HG03460 (cell line): ENCODE measurements at regions not wholly inside any gene's neighbourhood (a gene's known extent, or its start where the extent isn't known, plus 50 kb on each side); places are given as distances from the start of the nearest gene placed in this dataset.

Experiments
- ATAC-seq: cut with Tn5 transposase; IDR thresholded peaks from one replicate; pipeline ENCODE4 v1.9.1; 2021; ENCODE audit not compliant: unreplicated experiment

GRCh38 chr14:101174522-101174838 lies 271.0 kb upstream of the RTL1 start:
- ATAC-seq = no peak

DNA sequence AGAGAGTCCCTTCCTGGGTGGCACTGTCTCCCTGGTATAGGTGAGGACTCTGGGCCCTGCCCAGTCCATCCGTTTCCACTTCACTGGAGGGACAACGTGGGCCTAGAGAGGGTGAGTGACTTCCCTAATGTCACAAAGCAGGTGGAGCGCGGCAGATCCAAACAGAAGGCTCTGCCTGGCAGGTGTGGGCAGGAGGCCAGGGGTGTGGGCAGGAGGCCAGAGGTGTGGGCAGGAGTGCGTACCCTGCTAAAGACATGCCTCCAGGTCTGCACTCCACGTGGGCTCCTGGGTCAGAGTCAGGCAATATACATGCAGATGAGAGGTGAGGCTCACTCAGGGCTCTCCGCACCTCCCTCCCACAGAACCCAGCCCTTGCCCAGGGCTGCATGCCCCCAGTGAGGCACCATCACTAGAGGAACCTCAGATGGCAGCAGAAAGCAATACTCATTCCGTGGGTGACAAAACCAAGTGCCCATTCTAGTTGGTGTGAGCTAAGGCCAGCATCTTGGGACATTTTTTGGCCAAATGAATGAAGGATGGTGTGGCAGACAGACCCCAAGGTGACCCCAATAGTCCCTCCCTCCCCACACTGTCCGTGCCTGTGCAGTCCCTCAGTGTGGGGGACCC lies 271.6 kb upstream of the RTL1 start:
- ATAC-seq = no peak

- ATAC-seq = no peak
Observed at GRCh38 chr14:101175731-101176534, 272.4 kb upstream of the RTL1 start.

GRCh38 chr14:101176535-101177205 lies 273.1 kb upstream of the RTL1 start:
- ATAC-seq = no peak

GRCh38 chr14:101177301-101177971 lies 273.9 kb upstream of the RTL1 start:
- no peak for ATAC-seq

DNA sequence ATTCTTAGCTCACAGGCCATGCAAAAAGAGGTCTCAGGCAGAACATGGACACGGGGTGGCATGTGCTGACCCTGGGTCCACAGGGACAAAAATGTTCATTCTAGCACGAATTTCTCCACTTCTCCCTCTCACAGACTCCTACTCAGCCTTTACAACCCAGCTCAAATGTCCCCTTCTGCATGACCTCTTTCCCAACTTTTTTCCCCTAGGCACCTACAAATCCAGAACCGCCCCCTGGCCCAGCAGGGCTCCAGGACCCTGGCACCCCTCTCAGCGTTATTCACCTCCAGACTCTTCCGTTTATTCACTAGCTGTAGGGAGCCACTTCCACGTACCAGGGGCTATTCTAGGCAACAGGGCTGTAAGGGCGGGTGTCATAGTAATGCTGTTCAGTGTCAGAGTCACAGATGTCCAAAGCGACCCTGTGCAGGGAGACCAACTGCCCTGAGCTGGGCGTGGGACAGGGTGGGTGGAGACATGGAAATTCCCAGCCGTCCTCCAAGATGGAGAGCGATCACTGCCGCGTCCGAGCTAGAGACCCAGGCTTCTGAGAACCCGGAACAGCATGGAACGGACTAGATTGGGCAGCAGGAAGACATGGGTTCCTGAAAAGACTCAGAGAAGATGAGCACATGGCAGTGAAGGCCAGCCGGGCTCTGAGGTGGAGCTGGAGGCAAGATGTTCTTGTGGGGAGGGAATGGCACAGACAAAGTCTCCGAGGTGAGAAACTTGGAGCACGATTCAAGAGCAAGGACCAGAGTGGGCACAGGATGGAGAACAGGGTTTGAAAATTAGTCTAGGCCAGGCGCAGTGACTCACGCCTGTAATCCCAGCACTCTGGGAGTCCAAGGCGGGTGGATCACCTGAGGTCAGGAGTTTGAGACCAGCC lies 274.9 kb upstream of the RTL1 start:
- ATAC-seq = no peak

- no peak for ATAC-seq
Observed at GRCh38 chr14:101179691-101180211, 276.2 kb upstream of the RTL1 start.

DNA sequence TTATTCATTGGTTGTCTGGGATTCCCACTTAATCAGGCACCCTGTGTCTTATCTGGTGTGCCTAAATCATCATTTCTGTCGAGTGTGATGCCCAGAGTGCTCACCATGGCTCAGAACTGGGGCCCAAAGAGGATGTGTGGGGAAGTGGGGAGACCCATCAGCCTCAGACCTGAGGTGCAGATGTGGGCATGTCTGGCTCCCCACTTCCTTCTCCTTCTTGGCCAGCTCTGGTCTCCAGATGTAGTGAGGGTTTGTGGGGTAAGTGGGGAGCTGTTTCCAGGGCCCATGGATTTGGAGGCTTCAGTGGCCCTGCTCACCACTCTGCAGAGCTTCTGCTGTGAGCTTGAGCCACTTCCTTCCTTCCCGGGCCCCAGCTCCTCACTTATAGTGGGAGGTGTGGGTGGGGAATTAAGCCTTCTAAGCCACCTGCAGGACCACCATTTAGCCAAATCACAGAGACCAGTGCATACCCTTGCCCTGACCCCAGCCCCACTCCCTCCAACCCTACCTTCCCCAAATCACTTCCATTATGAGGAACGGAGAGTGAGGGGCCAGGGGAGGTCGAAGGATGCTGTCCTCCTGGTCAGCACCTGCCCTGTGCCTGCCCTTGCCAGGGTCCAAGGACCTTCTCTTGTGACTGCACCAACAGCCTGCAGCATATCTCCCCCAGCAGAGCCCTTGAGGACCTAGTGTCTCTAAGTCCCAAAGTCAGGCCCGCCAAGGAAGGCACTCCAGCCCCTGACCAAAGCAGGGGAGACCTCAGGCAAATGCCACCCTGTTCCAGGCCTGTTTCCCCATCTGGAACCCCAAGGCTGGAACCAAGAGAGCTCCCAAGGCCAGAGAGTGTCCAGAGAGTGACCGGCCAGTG lies 278.2 kb upstream of the RTL1 start:
- no peak for ATAC-seq

GRCh38 chr14:101182476-101182875 lies 279.0 kb upstream of the RTL1 start:
- no peak for ATAC-seq

GRCh38 chr14:101183376-101184103 lies 280.0 kb upstream of the RTL1 start:
- no peak for ATAC-seq

- ATAC-seq = no peak
Observed at GRCh38 chr14:101184104-101184455, 280.6 kb upstream of the RTL1 start.

- no peak for ATAC-seq
Observed at GRCh38 chr14:101184572-101184971, 281.1 kb upstream of the RTL1 start.

GRCh38 chr14:101185073-101185835 lies 281.7 kb upstream of the RTL1 start:
- ATAC-seq = no peak

GRCh38 chr14:101185946-101186345 lies 282.4 kb upstream of the RTL1 start:
- no peak for ATAC-seq

GRCh38 chr14:101186544-101186943 lies 283.0 kb upstream of the RTL1 start:
- no peak for ATAC-seq

GRCh38 chr14:101186992-101187815 lies 283.7 kb upstream of the RTL1 start:
- no peak for ATAC-seq

DNA sequence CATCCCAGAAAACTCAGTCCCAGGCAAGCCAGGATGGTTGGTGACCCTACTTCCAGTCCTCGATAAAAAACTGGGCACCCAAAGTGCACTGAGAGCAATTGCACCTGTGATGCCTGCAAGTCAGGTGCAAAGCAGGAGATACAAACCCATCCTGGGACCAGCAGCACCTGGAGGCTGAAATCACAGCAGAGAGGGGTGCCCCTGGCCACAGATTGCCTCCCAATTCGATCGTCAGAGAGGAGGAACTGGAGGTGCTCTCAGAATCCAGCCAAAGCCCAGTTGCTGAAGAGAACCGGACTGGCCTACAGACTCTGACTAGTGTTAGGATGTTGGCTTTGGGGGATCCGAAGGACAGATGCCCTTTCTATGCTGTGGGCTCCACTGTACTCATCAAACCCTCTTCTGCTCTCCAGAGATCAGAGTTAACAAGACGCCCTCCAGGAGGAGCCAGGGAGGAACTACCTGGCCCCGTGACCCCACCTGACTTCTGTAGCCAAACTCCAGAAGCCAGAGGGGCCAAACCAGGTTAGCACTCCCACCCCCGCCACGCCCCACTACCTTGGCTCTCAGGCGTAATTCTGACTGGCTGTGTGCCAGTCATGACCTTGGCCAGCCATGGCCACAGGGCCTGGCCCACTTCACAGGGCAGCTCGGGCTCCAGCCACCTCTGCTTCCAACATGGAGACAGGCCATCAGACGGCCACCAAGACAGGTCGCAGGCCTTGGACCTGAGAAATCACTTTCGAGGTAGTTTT lies 284.5 kb upstream of the RTL1 start:
- ATAC-seq = no peak
